Amniotic stem cell (primary cell): ENCODE measurements at regions not wholly inside any gene's neighbourhood (a gene's known extent, or its start where the extent isn't known, plus 50 kb on each side); places are given as distances from the start of the nearest gene placed in this dataset.
"Not testable (repeated sequence)": the region's sequence is repeated elsewhere in the genome, so short reads cannot be mapped to it uniquely, and the experiment has no call there.

Source experiments
- DNase-seq: peaks from one replicate; lab custom pipeline; 2025; lab: John Stamatoyannopoulos, UW

GRCh38 chr3:34646911-34647460 lies 848.6 kb downstream of the PDCD6IP start:
- no peak for DNase-seq

DNA sequence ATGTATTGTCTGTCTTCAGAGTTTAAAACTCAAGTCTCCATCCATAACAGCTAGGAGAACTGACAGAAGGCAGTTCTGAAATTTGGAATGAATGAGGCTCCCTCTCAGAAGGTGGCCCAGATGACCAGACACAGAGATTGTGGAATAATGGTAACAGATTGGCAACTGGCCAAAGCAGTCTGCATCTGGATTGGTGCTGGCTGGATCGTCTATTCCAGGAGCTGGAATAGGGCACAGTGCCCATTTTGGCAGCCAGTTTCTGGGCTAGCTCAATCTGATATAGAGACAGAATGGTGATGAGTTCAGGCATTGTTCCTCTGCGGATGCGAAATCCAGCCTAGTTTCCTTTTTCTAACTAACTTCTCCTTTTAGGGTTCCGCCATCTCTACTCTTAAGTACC lies 851.7 kb downstream of the PDCD6IP start:
- no peak for DNase-seq

GRCh38 chr3:34668915-34669314 lies 870.5 kb downstream of the PDCD6IP start:
- DNase-seq = no peak

DNA sequence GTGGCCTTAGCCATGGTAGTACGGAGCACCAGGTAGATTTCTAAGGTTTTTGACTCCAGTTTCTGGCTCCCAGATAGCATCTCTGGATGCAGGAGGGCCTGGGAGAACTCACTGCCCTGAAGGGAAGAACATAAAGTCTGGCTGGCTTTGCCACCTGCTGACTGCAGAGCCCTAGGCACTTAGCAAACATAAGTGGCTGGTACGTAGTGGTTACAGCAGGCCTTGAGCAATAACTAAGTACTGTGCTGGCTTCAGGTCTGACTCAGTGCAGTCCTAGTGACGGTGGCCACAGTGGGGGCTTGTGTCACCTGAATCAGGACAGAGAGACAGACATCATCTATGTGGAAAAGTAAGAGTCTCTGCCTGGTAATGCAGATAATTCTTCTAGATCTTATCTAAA lies 871.1 kb downstream of the PDCD6IP start:
- no peak for DNase-seq

GRCh38 chr3:34675383-34676120 lies 877.1 kb downstream of the PDCD6IP start:
- no peak for DNase-seq

DNA sequence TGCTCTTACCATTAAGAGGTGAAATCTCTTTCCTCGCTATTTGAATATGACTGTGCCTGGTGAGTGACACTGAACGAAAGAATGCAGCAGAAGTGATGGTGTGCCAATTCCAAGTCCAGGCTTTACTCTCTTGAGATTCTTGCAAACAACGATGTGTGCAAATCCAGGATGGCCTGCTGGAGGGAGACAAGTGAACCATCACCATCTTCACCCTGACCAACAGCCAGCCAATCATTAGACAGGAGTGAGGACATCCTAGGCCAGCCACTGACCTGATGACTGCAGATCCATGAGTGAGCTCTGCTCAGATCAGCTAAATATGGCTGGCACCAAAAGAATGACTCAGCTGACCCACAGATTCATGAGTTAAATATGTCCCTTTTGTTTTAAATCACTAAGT lies 878.0 kb downstream of the PDCD6IP start:
- peak; percentile 13 for DNase-seq

GRCh38 chr3:34678575-34678974 lies 880.1 kb downstream of the PDCD6IP start:
- DNase-seq = no peak

DNA sequence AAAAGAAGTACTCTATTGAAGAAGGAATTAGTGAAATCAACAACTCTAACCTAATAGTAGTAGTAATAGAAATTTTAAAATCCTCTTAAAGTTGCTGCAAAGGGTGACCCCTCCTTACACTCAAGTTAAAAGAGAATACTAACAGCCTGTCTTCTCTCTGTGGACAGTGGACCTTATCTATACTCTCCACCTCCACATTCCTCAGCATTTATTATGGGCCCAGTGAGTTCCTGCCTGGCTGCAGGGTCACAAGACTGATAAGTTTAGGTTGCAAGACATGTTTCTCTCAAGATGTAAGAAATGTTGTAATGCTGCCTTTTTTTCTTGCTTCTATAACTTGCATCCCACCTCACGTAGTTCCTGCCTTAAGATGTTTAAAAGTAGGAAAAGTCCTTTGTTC lies 880.6 kb downstream of the PDCD6IP start:
- not testable (repeated sequence) for DNase-seq

DNA sequence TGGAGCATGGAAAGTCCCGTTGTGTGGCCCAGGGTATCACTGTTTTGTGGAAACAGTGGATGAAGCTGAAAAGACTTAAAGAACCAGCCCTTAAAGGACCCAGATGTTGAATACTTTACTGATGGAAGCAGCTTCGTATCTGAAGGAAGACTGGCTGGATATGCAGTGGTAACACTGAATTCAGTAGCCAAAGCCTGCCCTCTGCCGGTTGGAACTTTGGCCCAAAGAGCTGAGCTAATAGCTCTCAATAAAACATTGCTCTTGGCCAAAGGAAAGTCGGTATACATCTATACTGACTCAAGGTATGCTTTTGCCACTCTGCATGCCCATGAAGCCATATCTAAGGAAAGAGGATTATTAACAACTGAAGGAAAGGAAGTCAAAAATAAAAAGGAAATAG lies 885.4 kb downstream of the PDCD6IP start:
- DNase-seq = peak; percentile 17

GRCh38 chr3:34686541-34686940 lies 888.1 kb downstream of the PDCD6IP start:
- DNase-seq = no peak

- no peak for DNase-seq
Observed at GRCh38 chr3:34687671-34688070, 889.2 kb downstream of the PDCD6IP start.

DNA sequence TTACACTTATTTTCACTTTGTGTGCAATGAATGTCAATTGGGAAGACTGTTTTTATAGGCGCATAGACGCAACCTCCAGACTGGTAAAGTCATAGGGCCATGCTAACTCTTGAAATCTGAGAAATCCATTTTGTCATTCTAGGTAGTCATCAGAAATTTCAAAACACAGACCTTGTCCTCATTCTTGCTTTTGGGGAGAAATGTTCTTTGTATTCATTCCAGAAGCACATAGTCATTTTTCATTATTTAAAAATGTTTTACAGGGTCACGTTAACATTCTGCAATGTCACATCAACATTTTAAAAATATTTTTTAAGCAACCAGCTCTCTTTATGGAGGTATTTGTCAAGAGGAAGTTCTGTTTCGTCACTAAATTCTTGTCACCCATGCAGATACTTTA lies 898.4 kb downstream of the PDCD6IP start:
- no peak for DNase-seq

DNA sequence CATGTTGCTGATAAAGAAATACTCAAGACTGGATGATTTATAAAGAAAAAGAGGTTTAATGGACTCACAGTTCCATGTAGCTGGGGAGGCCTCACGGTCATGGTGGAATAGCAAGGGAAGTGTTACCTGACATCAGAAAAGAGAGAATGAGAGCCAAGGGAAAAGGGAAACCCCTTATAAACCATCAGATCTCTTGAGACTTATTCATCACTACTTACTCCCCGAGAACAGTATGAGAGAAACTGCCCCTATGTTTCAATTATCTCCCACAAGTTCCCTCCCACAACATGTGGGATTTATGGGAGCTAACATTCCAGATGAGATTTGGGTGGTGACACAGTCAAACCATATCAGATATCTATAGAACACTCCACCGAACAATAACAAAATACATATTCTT lies 904.6 kb downstream of the PDCD6IP start:
- no peak for DNase-seq

DNA sequence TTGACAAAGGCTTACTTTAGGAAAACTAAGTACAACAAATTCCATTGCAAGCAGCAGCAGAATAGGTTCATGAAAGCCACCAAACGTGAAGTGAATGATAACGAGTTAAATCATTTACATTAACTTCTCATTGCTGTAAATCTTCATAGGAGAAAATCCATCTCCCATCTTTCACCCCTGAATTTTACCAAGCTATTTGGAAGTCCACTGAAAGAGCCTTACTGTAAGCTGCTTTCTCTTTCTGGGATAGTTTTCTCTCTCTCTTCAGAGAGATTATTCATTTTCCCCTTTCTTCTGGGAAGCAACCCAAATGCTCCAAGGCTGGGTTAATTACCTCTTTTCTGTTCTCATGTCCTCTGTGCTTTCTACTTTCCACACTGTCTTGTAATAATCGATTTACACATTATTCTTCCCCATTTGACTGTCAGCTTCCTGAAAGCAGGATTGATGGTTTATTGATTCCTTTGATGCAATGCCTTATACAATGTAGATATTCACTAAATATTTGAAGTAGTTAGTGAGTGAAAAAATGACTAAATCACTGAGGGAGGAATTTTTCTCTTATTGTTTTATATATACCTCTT lies 914.3 kb upstream of the ARPP21 start:
- DNase-seq = no peak

GRCh38 chr3:34725774-34726173 lies 913.6 kb upstream of the ARPP21 start:
- DNase-seq = no peak

GRCh38 chr3:34727700-34728099 lies 911.6 kb upstream of the ARPP21 start:
- no peak for DNase-seq

- DNase-seq = no peak
Observed at GRCh38 chr3:34742151-34742550, 897.2 kb upstream of the ARPP21 start.

- no peak for DNase-seq
Observed at GRCh38 chr3:34758630-34759261, 880.6 kb upstream of the ARPP21 start.

DNA sequence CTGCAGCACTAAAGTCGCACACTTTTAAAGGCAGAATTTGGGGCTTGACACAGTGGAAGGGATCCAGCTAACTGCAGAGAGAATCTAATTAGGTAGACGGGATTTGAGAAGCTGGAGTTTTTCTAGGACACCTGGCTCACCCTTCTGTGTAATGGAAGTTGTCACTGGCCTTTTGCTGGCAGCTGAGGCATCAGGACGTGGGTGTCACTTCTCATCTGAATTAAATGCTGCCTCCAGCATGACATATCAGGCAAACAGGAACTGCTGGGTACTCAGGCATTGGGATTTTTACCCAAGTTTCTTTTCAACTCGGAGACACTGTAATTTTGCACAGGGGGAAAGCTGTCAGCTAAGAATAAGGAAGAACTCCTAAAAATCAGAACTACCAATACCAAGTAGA lies 861.9 kb upstream of the ARPP21 start:
- DNase-seq = no peak

- DNase-seq = no peak
Observed at GRCh38 chr3:34779092-34779491, 860.2 kb upstream of the ARPP21 start.

GRCh38 chr3:34780294-34780693 lies 859.0 kb upstream of the ARPP21 start:
- DNase-seq = no peak

GRCh38 chr3:34780973-34781372 lies 858.4 kb upstream of the ARPP21 start:
- no peak for DNase-seq

DNA sequence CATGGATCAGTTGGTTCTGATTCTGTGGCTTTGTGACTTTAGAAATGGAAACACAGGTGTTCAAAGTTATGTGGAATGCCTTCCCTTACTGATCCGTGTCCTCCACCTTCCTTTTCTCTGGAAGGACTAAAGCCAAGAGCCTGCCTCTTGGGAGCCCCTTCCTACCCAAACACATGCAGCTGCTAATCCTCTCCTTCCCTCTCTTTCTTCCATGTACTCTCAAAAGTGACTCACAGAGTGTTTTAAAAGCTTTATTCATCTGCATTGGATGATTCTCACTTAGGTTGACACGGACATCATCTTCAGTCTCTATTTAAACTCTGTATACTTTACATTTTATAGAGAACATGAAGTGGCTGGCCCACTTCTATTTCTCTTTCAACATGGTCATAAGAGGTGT lies 856.5 kb upstream of the ARPP21 start:
- no peak for DNase-seq
